Right atrium auricular region (tissue), 2 donors: ENCODE measurements at regions not wholly inside any gene's neighbourhood (a gene's known extent, or its start where the extent isn't known, plus 50 kb on each side); places are given as distances from the start of the nearest gene placed in this dataset.
"Not testable (repeated sequence)": the region's sequence is repeated elsewhere in the genome, so short reads cannot be mapped to it uniquely, and the experiment has no call there.

Experiments used
- DNase-seq: peaks from one replicate; pipeline ENCODE4 v3.0.0-alpha.2; 2019; ENCODE audit warnings: low spot score
- H3K27ac ChIP-seq, 2 donors: fragments of 200-600 bp; sonication (generic); 1 replicate in 1 of 2; 2 replicates in 1 of 2; pipeline ENCODE4 v1.5.1; 2016 to 2019
- H3K27me3 ChIP-seq, 2 donors: fragments of 200-600 bp; sonication (generic); one replicate each; pipeline versions ENCODE4 v1.5.1 to v1.6.0; 2017 to 2019
- H3K36me3 ChIP-seq: fragments of 200-600 bp; sonication (generic); one replicate; pipeline ENCODE4 v1.5.1; 2016
- H3K4me1 ChIP-seq, 2 donors: fragments of 200-600 bp; sonication (generic); one replicate each; pipeline versions ENCODE4 v1.5.1 to v1.6.0; 2017 to 2019
- H3K4me3 ChIP-seq, 2 donors: fragments of 200-600 bp; sonication (generic); 1 replicate in 1 of 2; 2 replicates in 1 of 2; pipeline ENCODE4 v1.5.1; 2017 to 2019; ENCODE audit warnings: mild to moderate bottlenecking in 1 of 2, moderate library complexity in 1 of 2
- H3K9me3 ChIP-seq, 2 donors: fragments of 200-600 bp; sonication (generic); one replicate each; pipeline ENCODE4 v1.5.1; 2019
- CTCF ChIP-seq, 2 donors: fragments of 200-600 bp; sonication (generic); IDR thresholded peaks; one replicate each; pipeline ENCODE4 v1.5.1; 2019; ENCODE audit warnings: antibody characterized with exemption in 2 of 2

- Histone ChIP-seq H3K36me3 (no peaks in the 10 kb centered on the region), H3K4me1 (no peaks in the 10 kb centered on the region), H3K9me3 (peaks cover 4 to 23% of the 10 kb centered on the region in 2 donors), H3K27me3 (no peaks in the 10 kb centered on the region), H3K4me3 (no peak overlapping the region), H3K27ac (no peak overlapping the region)
- no peak for DNase-seq
- TF ChIP-seq CTCF (IDR thresholded peaks at IDR 0.05): no peak
These were observed 97.0 kb upstream of the PGR start for GRCh38 chr11:101226617-101227016.

GRCh38 chr11:101224221-101224620 lies 94.6 kb upstream of the PGR start:
- no peaks in the 10 kb centered on the region for H3K4me1 ChIP-seq
- H3K4me3 ChIP-seq: no peak overlapping the region
- H3K27ac ChIP-seq: no peak overlapping the region
- H3K36me3 ChIP-seq: no peaks in the 10 kb centered on the region
- no peak for TF ChIP-seq CTCF (IDR thresholded peaks at IDR 0.05)
- no peaks in the 10 kb centered on the region for H3K27me3 ChIP-seq
- no peak for DNase-seq
- H3K9me3 ChIP-seq: peaks cover 4 to 41% of the 10 kb centered on the region in 2 donors

- not testable (repeated sequence) for H3K27ac ChIP-seq, H3K36me3 ChIP-seq, H3K4me1 ChIP-seq, H3K27me3 ChIP-seq, DNase-seq, H3K4me3 ChIP-seq
- peaks cover 4 to 29% of the 10 kb centered on the region in 2 donors for H3K9me3 ChIP-seq
These were observed 88.5 kb upstream of the PGR start for GRCh38 chr11:101218091-101218490.

- not testable (repeated sequence) for H3K36me3 ChIP-seq, H3K4me3 ChIP-seq, H3K4me1 ChIP-seq, DNase-seq, H3K27me3 ChIP-seq, H3K27ac ChIP-seq
- peaks cover 0 to 22% of the 10 kb centered on the region in 2 donors for H3K9me3 ChIP-seq
These were observed 86.5 kb upstream of the PGR start for GRCh38 chr11:101216091-101216490.

GRCh38 chr11:101215069-101215468 lies 85.5 kb upstream of the PGR start:
- H3K4me3 ChIP-seq: no peak overlapping the region
- H3K36me3 ChIP-seq: no peaks in the 10 kb centered on the region
- TF ChIP-seq CTCF (IDR thresholded peaks at IDR 0.05): no peak
- H3K4me1 ChIP-seq: no peaks in the 10 kb centered on the region
- no peak for DNase-seq
- peaks cover 0 to 20% of the 10 kb centered on the region in 2 donors for H3K9me3 ChIP-seq
- H3K27ac ChIP-seq: no peak overlapping the region
- no peaks in the 10 kb centered on the region for H3K27me3 ChIP-seq

GRCh38 chr11:101211407-101211975 lies 81.9 kb upstream of the PGR start:
- peaks cover 0 to 26% of the 10 kb centered on the region in 2 donors for H3K9me3 ChIP-seq
- no peak overlapping the region for H3K27ac ChIP-seq
- H3K27me3 ChIP-seq: no peaks in the 10 kb centered on the region
- no peaks in the 10 kb centered on the region for H3K4me1 ChIP-seq
- DNase-seq: no peak
- no peak for TF ChIP-seq CTCF (IDR thresholded peaks at IDR 0.05)
- no peak overlapping the region for H3K4me3 ChIP-seq
- no peaks in the 10 kb centered on the region for H3K36me3 ChIP-seq

GRCh38 chr11:101202614-101203013 lies 73.0 kb upstream of the PGR start:
- no peak overlapping the region for H3K4me3 ChIP-seq
- H3K9me3 ChIP-seq: peaks cover 0 to 14% of the 10 kb centered on the region in 2 donors
- no peak for DNase-seq
- no peak for TF ChIP-seq CTCF (IDR thresholded peaks at IDR 0.05)
- H3K4me1 ChIP-seq: no peaks in the 10 kb centered on the region
- no peak overlapping the region for H3K27ac ChIP-seq
- no peaks in the 10 kb centered on the region for H3K36me3 ChIP-seq
- H3K27me3 ChIP-seq: no peaks in the 10 kb centered on the region
